ENCODE measurements at regions not wholly inside any gene's neighbourhood (a gene's known extent, or its start where the extent isn't known, plus 50 kb on each side); places are given as distances from the start of the nearest gene placed in this dataset.
"Not testable (repeated sequence)": the region's sequence is repeated elsewhere in the genome, so short reads cannot be mapped to it uniquely, and the experiment has no call there.

DNA sequence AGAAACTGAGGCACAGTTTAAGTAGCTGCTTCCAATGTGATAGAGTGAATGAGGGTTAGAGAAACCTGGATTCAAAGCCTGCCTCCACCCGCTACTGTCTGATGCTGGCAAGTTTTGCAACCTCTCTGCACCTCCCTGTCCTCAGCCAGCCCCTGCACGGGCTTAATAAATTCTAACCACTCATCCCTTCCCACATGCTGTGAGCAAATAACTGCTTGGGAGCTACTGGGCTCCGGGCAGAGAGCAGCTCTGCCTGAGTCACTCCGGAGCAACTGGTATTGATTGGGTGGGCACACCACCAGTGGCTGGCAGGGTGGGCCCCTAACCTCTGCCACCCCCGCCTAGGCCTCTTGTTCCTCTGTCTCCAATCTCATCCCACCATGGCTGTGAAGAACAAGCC is 104.3 kb upstream of the SYT13 start:
- H3K27me3 ChIP-seq (ENCODE audit: insufficient read depth, low read depth) = no peaks in the 10 kb centered on the region
- no peaks in the 10 kb centered on the region for H3K36me3 ChIP-seq (ENCODE audit: insufficient read depth)
- no peak overlapping the region for H3K9ac ChIP-seq

DNA sequence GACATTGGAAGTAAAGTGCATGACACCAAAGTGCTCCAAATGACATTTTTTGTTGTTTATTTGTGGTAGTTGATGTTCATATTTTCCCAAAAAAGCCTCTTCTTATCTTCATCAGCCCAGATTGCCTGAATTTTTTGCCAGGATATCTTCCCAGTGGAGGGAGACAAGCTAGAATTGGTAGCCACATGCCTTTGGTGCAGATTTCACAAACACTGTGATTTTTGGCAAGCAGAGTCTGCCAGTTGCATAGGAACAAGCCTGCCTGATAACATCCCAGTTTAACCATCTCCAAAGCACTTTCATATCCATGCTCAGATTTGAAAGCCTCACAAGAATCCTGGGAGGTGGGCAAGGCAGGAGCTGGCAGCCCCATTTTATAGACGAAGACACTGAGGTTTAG is 102.3 kb upstream of the SYT13 start:
- Histone ChIP-seq H3K4me2 (no peak overlapping the region), H2AFZ (ENCODE audit: low read depth) (no peak overlapping the region), H3K27me3 (ENCODE audit: insufficient read depth, low read depth) (no peaks in the 10 kb centered on the region), H3K4me1 (ENCODE audit: low read depth, poor library complexity, severe bottlenecking) (peaks cover 2% of the 10 kb centered on the region), H3K9ac (no peak overlapping the region), H3K79me2 (ENCODE audit: insufficient read depth, low read depth) (no peaks in the 10 kb centered on the region), H3K27ac (no peak overlapping the region), H3K4me3 (IDR thresholded peaks at IDR 0.05; ENCODE audit: insufficient read depth, low read depth, low read length) (no peak overlapping the region), H4K20me1 (ENCODE audit: insufficient read depth) (no peaks in the 10 kb centered on the region), H3K36me3 (ENCODE audit: insufficient read depth) (no peaks in the 10 kb centered on the region)
- TF ChIP-seq, protein P1, sequence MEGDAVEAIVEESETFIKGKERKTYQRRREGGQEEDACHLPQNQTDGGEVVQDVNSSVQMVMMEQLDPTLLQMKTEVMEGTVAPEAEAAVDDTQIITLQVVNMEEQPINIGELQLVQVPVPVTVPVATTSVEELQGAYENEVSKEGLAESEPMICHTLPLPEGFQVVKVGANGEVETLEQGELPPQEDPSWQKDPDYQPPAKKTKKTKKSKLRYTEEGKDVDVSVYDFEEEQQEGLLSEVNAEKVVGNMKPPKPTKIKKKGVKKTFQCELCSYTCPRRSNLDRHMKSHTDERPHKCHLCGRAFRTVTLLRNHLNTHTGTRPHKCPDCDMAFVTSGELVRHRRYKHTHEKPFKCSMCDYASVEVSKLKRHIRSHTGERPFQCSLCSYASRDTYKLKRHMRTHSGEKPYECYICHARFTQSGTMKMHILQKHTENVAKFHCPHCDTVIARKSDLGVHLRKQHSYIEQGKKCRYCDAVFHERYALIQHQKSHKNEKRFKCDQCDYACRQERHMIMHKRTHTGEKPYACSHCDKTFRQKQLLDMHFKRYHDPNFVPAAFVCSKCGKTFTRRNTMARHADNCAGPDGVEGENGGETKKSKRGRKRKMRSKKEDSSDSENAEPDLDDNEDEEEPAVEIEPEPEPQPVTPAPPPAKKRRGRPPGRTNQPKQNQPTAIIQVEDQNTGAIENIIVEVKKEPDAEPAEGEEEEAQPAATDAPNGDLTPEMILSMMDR (conservative IDR thresholded peaks at IDR 0.05; ENCODE audit: low read depth, low read length) = no peak

More for the DNA sequence above, 104.3 kb upstream of the SYT13 start:
- Histone ChIP-seq H3K27ac (no peak overlapping the region), H3K4me1 (ENCODE audit: low read depth, poor library complexity, severe bottlenecking) (no peaks in the 10 kb centered on the region), H3K4me2 (no peak overlapping the region), H4K20me1 (ENCODE audit: insufficient read depth) (no peaks in the 10 kb centered on the region), H3K79me2 (ENCODE audit: insufficient read depth, low read depth) (no peaks in the 10 kb centered on the region), H2AFZ (ENCODE audit: low read depth) (no peak overlapping the region), H3K4me3 (IDR thresholded peaks at IDR 0.05; ENCODE audit: insufficient read depth, low read depth, low read length) (no peak overlapping the region)
- TF ChIP-seq, protein P1 (conservative IDR thresholded peaks at IDR 0.05; ENCODE audit: low read depth, low read length) = no peak

DNA sequence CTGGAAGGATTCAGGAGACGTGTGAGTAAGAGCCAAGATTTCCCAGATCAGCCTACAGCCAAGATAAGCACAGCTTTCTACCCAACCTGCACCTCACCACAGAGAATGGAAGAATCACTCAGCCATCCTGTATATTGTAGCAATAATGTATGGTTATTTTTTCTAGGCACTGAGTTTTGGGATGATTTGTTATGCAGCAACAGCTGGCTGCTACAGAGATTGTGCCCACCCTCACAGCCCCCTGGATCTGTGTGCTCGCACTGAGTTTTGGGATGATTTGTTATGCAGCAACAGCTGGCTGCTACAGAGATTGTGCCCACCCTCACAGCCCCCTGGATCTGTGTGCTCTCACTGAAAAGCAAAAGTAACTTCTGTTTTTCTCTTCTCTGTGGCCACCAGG is 101.7 kb upstream of the SYT13 start:
- H3K27ac ChIP-seq; H3K79me2 ChIP-seq (ENCODE audit: insufficient read depth, low read depth); H3K27me3 ChIP-seq (ENCODE audit: insufficient read depth, low read depth): not testable (repeated sequence)

DNA sequence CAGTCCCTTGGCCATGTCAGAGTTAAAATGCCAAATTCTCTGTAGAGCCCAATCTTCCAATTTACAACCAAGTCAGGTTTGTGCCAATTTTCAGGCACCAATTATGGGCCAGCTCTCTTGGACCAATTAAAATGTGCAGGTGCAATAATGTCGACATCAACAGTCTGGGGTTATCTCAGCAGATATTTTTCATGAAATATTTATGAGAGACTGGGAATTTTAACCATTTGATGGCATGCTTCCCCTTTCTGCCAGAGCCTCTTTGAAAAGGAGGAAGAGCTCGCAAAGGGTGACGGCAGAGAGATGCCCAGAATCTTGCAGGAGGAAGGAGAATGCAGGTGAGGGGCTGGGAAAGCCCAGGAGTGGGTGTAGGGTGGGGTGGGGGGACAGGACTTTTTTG is 100.8 kb upstream of the SYT13 start:
- no peaks in the 10 kb centered on the region for H3K36me3 ChIP-seq (ENCODE audit: insufficient read depth)
- no peaks in the 10 kb centered on the region for H4K20me1 ChIP-seq (ENCODE audit: insufficient read depth)
- H3K27ac ChIP-seq = no peak overlapping the region
- TF ChIP-seq, protein P1 (conservative IDR thresholded peaks at IDR 0.05; ENCODE audit: low read depth, low read length) = no peak
- no peak overlapping the region for H3K4me2 ChIP-seq
- H3K79me2 ChIP-seq (ENCODE audit: insufficient read depth, low read depth) = no peaks in the 10 kb centered on the region
- H3K9ac ChIP-seq = no peak overlapping the region
- H3K4me3 ChIP-seq (IDR thresholded peaks at IDR 0.05; ENCODE audit: insufficient read depth, low read depth, low read length) = no peak overlapping the region
- H2AFZ ChIP-seq (ENCODE audit: low read depth) = no peak overlapping the region
- no peaks in the 10 kb centered on the region for H3K27me3 ChIP-seq (ENCODE audit: insufficient read depth, low read depth)
- peaks cover 14% of the 10 kb centered on the region for H3K4me1 ChIP-seq (ENCODE audit: low read depth, poor library complexity, severe bottlenecking)

More for the DNA sequence above, 101.7 kb upstream of the SYT13 start:
- not testable (repeated sequence) for H4K20me1 ChIP-seq (ENCODE audit: insufficient read depth); H3K4me3 ChIP-seq (IDR thresholded peaks at IDR 0.05; ENCODE audit: insufficient read depth, low read depth, low read length); H3K4me1 ChIP-seq (ENCODE audit: low read depth, poor library complexity, severe bottlenecking); H3K36me3 ChIP-seq (ENCODE audit: insufficient read depth); H3K9ac ChIP-seq; H2AFZ ChIP-seq (ENCODE audit: low read depth); H3K4me2 ChIP-seq

DNA sequence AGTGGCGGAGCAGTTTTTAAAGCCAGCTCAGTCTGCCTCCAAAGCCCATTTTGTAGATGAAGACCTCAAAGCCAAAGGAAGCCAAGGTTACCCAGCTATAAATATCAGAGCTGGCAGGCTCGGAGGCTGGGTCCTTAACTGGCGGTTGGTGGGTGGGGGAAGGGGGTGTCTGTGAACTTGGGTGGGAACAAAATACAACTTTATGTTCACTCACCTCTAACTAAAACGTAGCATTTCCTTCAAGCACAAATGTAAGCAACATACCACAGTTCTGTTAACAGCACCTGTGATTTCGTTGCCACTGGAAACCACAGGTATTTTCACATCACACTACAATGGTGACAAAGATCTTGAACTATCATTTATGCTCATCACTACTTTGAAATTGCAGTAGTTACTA is 99.7 kb upstream of the SYT13 start:
- H3K9ac ChIP-seq = no peak overlapping the region
- no peaks in the 10 kb centered on the region for H3K36me3 ChIP-seq (ENCODE audit: insufficient read depth)
- no peaks in the 10 kb centered on the region for H3K79me2 ChIP-seq (ENCODE audit: insufficient read depth, low read depth)
- H3K4me1 ChIP-seq (ENCODE audit: low read depth, poor library complexity, severe bottlenecking) = peaks cover 14% of the 10 kb centered on the region
- TF ChIP-seq, protein P1 (conservative IDR thresholded peaks at IDR 0.05; ENCODE audit: low read depth, low read length) = no peak
- H4K20me1 ChIP-seq (ENCODE audit: insufficient read depth) = no peaks in the 10 kb centered on the region
- H3K27ac ChIP-seq = no peak overlapping the region
- H2AFZ ChIP-seq (ENCODE audit: low read depth) = no peak overlapping the region
- H3K4me2 ChIP-seq = no peak overlapping the region
- H3K4me3 ChIP-seq (IDR thresholded peaks at IDR 0.05; ENCODE audit: insufficient read depth, low read depth, low read length) = no peak overlapping the region
- no peaks in the 10 kb centered on the region for H3K27me3 ChIP-seq (ENCODE audit: insufficient read depth, low read depth)

Measured in KMS-11 (cell line).